Chondrocyte (in vitro differentiated cells): ENCODE measurements at regions not wholly inside any gene's neighbourhood (a gene's known extent, or its start where the extent isn't known, plus 50 kb on each side); places are given as distances from the start of the nearest gene placed in this dataset.

Experiments
- DNase-seq: peaks from one replicate; pipeline ENCODE4 v3.0.0; 2021; ENCODE audit warnings: mixed read lengths, low spot score
- H3K27ac Mint-ChIP-seq: one replicate; pipeline ENCODE4 v1.8.0; 2021; ENCODE audit warnings: mild to moderate bottlenecking, moderate library complexity, mixed read lengths; ENCODE audit not compliant: unreplicated experiment
- H3K27me3 Mint-ChIP-seq: 2 replicates; pipeline ENCODE4 v1.8.0; 2021; ENCODE audit warnings: low read depth, mixed read lengths
- H3K36me3 Mint-ChIP-seq: 2 replicates; pipeline ENCODE4 v1.8.0; 2021; ENCODE audit warnings: low read depth, mixed read lengths
- H3K4me1 Mint-ChIP-seq: 2 replicates; pipeline ENCODE4 v1.8.0; 2021; ENCODE audit warnings: low read depth, mild to moderate bottlenecking, mixed read lengths
- H3K4me3 Mint-ChIP-seq: one replicate; pipeline ENCODE4 v1.8.0; 2021; ENCODE audit warnings: mild to moderate bottlenecking, moderate library complexity, mixed read lengths; ENCODE audit not compliant: unreplicated experiment
- H3K9me3 Mint-ChIP-seq: 2 replicates; pipeline ENCODE4 v1.8.0; 2021; ENCODE audit warnings: low read depth, mixed read lengths
- CTCF ChIP-seq: fragments of 200-600 bp; sonication (generic); IDR thresholded peaks from 2 replicates; pipeline ENCODE4 v1.5.0; 2021; ENCODE audit warnings: antibody characterized with exemption, mild to moderate bottlenecking, moderate library complexity

GRCh38 chr11:116472651-116473050 is 300.1 kb downstream of the BUD13 start:
- Mint-ChIP-seq H3K27me3 (peaks cover 6% of the 10 kb centered on the region), H3K27ac (peak overlapping the region; percentile 97), H3K9me3 (peaks cover 12% of the 10 kb centered on the region), H3K4me3 (no peak overlapping the region), H3K36me3 (peaks cover 2% of the 10 kb centered on the region), H3K4me1 (peaks cover 25% of the 10 kb centered on the region)
- TF ChIP-seq CTCF, result no peak
- no peak for DNase-seq

GRCh38 chr11:116471608-116472256 is 301.1 kb downstream of the BUD13 start:
- peaks cover 6% of the 10 kb centered on the region for H3K27me3 Mint-ChIP-seq
- H3K4me3 Mint-ChIP-seq, result no peak overlapping the region
- H3K9me3 Mint-ChIP-seq, result peaks cover 15% of the 10 kb centered on the region
- peaks cover 25% of the 10 kb centered on the region for H3K4me1 Mint-ChIP-seq
- DNase-seq, result no peak
- peak overlapping the region; percentile 97 for H3K27ac Mint-ChIP-seq
- TF ChIP-seq CTCF, result no peak
- H3K36me3 Mint-ChIP-seq, result peaks cover 2% of the 10 kb centered on the region

GRCh38 chr11:116468699-116469098 is 304.1 kb downstream of the BUD13 start:
- no peak overlapping the region for H3K27ac Mint-ChIP-seq
- H3K27me3 Mint-ChIP-seq, result peaks cover 10% of the 10 kb centered on the region
- DNase-seq, result no peak
- peaks cover 2% of the 10 kb centered on the region for H3K36me3 Mint-ChIP-seq
- H3K9me3 Mint-ChIP-seq, result peaks cover 15% of the 10 kb centered on the region
- no peak for TF ChIP-seq CTCF
- no peak overlapping the region for H3K4me3 Mint-ChIP-seq
- H3K4me1 Mint-ChIP-seq, result peaks cover 25% of the 10 kb centered on the region

- TF ChIP-seq CTCF, result no peak
- no peak for DNase-seq
- Mint-ChIP-seq H3K27me3 (peaks cover 10% of the 10 kb centered on the region), H3K27ac (no peak overlapping the region), H3K4me1 (peaks cover 21% of the 10 kb centered on the region), H3K9me3 (peaks cover 15% of the 10 kb centered on the region), H3K36me3 (peaks cover 2% of the 10 kb centered on the region), H3K4me3 (no peak overlapping the region)
Observed at GRCh38 chr11:116467823-116468222, 305.0 kb downstream of the BUD13 start.

- no peak overlapping the region for H3K4me3 Mint-ChIP-seq
- H3K9me3 Mint-ChIP-seq, result peaks cover 9% of the 10 kb centered on the region
- H3K27me3 Mint-ChIP-seq, result peaks cover 15% of the 10 kb centered on the region
- H3K36me3 Mint-ChIP-seq, result peaks cover 2% of the 10 kb centered on the region
- TF ChIP-seq CTCF, result no peak
- no peak overlapping the region for H3K27ac Mint-ChIP-seq
- no peak for DNase-seq
- H3K4me1 Mint-ChIP-seq, result peaks cover 11% of the 10 kb centered on the region
Observed at GRCh38 chr11:116466801-116467200, 306.0 kb downstream of the BUD13 start.
